CD14-positive monocyte (primary cell): ENCODE measurements at regions not wholly inside any gene's neighbourhood (a gene's known extent, or its start where the extent isn't known, plus 50 kb on each side); places are given as distances from the start of the nearest gene placed in this dataset.

Source experiments
- DNase-seq, 3 donors: peaks; one replicate each; pipeline ENCODE4 v3.0.0-alpha.2; 2011 to 2022
- H2AFZ ChIP-seq: 2 replicates; pipeline ENCODE4 v1.6.0; 2012; ENCODE audit warnings: mild to moderate bottlenecking, low read depth, low read length, inconsistent platforms; ENCODE audit not compliant: insufficient read depth, poor library complexity, severe bottlenecking
- H3K27ac ChIP-seq, 2 donors: 1 replicate in 1 of 2; 2 replicates in 1 of 2; pipeline ENCODE4 v1.5.1; 2012 to 2013; ENCODE audit warnings: low read length in 2 of 2, control low read depth in 1 of 2, inconsistent platforms in 1 of 2, low read depth in 1 of 2, mild to moderate bottlenecking in 1 of 2
- H3K27me3 ChIP-seq, 2 donors: one replicate each; pipeline versions ENCODE4 v1.6.0 to v1.6.1; 2011 to 2013; ENCODE audit warnings: low read length in 2 of 2; ENCODE audit not compliant: control insufficient read depth in 2 of 2, insufficient read depth in 2 of 2
- H3K36me3 ChIP-seq, 2 donors: replicated peaks in 1 of 2; 1 replicate in 1 of 2; 2 replicates in 1 of 2; pipeline versions ENCODE4 v1.5.1 to v1.6.1; 2012 to 2013; ENCODE audit warnings: low read length in 2 of 2, control low read depth in 1 of 2, inconsistent platforms in 1 of 2, mild to moderate bottlenecking in 1 of 2; ENCODE audit not compliant: insufficient read depth in 2 of 2, control insufficient read depth in 1 of 2
- H3K4me1 ChIP-seq, 2 donors: 1 replicate in 1 of 2; 2 replicates in 1 of 2; pipeline versions ENCODE4 v1.5.1 to v1.6.1; 2012 to 2013; ENCODE audit warnings: low read length in 2 of 2, control low read depth in 1 of 2, inconsistent platforms in 1 of 2, mild to moderate bottlenecking in 1 of 2, moderate library complexity in 1 of 2; ENCODE audit not compliant: insufficient read depth in 2 of 2, control insufficient read depth in 1 of 2
- H3K4me2 ChIP-seq: replicated peaks from 2 replicates; pipeline ENCODE3; 2012; ENCODE audit warnings: low read length, moderate library complexity, mild to moderate bottlenecking; ENCODE audit not compliant: poor library complexity, severe bottlenecking; ENCODE audit errors: extremely low read depth
- H3K4me3 ChIP-seq, 3 experiments: fragments of 200-600 bp in 1 of 3; sonication (generic) in 1 of 3; replicated peaks in 1 of 3; 1 replicate in 2 of 3; 2 replicates in 1 of 3; pipeline ENCODE4 v1.5.1; 2011 to 2013; ENCODE audit warnings: low read length in 3 of 3, mild to moderate bottlenecking in 3 of 3, control low read depth in 2 of 3, low read depth in 2 of 3, inconsistent platforms in 1 of 3, moderate library complexity in 1 of 3
- H3K79me2 ChIP-seq: 2 replicates; pipeline ENCODE4 v1.6.0; 2012; ENCODE audit warnings: mild to moderate bottlenecking, control low read depth, inconsistent platforms, low read length, moderate library complexity; ENCODE audit not compliant: insufficient read depth
- H3K9ac ChIP-seq: 2 replicates; pipeline ENCODE4 v1.6.0; 2017; ENCODE audit warnings: low read length, mild to moderate bottlenecking; ENCODE audit not compliant: insufficient read depth, poor library complexity, severe bottlenecking
- H3K9me3 ChIP-seq, 2 donors: replicated peaks in 1 of 2; 1 replicate in 1 of 2; 2 replicates in 1 of 2; pipeline versions ENCODE4 v1.5.1 to v1.6.1; 2012 to 2013; ENCODE audit warnings: low read length in 2 of 2, control low read depth in 1 of 2; ENCODE audit not compliant: control insufficient read depth in 1 of 2, insufficient read depth in 1 of 2
- H4K20me1 ChIP-seq: 2 replicates; pipeline ENCODE4 v1.6.0; 2012; ENCODE audit warnings: mild to moderate bottlenecking, low read length, control low read depth, moderate library complexity; ENCODE audit not compliant: insufficient read depth
- H3K27ac Mint-ChIP-seq, 7 donors: one replicate each; pipeline ENCODE4 v1.8.0; 2020; ENCODE audit warnings: mild to moderate bottlenecking in 7 of 7, mixed read lengths in 7 of 7, moderate library complexity in 6 of 7, inconsistent platforms in 2 of 7
- H3K27me3 Mint-ChIP-seq, 3 donors: one replicate each; pipeline ENCODE4 v1.8.0; 2021 to 2022; ENCODE audit warnings: low read depth in 3 of 3, mild to moderate bottlenecking in 3 of 3, mixed read lengths in 3 of 3, moderate library complexity in 3 of 3, inconsistent platforms in 1 of 3
- H3K36me3 Mint-ChIP-seq, 2 donors: one replicate each; pipeline ENCODE4 v1.8.0; 2020; ENCODE audit warnings: mixed read lengths in 2 of 2, inconsistent platforms in 1 of 2, mild to moderate bottlenecking in 1 of 2
- H3K4me1 Mint-ChIP-seq: one replicate; pipeline ENCODE4 v1.8.0; 2020; ENCODE audit warnings: mild to moderate bottlenecking, mixed read lengths
- H3K4me3 Mint-ChIP-seq, 2 donors: one replicate each; pipeline ENCODE4 v1.8.0; 2020; ENCODE audit warnings: mild to moderate bottlenecking in 2 of 2, mixed read lengths in 2 of 2, moderate library complexity in 1 of 2
- H3K9me3 Mint-ChIP-seq, 7 donors: one replicate each; pipeline ENCODE4 v1.8.0; 2020 to 2022; ENCODE audit warnings: mixed read lengths in 7 of 7, mild to moderate bottlenecking in 6 of 7, moderate library complexity in 6 of 7, inconsistent platforms in 2 of 7
- CTCF ChIP-seq: fragments of 200-600 bp; IDR thresholded peaks from one replicate; pipeline ENCODE4 v1.8.0; 2022; ENCODE audit warnings: antibody characterized with exemption, mild to moderate bottlenecking
- WGBS: methylation state at CpG from one replicate; pipeline ENCODE4 v1.1.5; 2013; ENCODE audit warnings: missing lambda C conversion rate; ENCODE audit not compliant: insufficient coverage; 5-methylcytosine and 5-hydroxymethylcytosine counted together
- intact Hi-C, 2 donors: fragments of 100-400 bp; cut with micrococcal nuclease; formaldehyde crosslinking; loops; one replicate each; pipeline versions ENCODE4 v1.15.0 to v1.15.1; 2023

DNA sequence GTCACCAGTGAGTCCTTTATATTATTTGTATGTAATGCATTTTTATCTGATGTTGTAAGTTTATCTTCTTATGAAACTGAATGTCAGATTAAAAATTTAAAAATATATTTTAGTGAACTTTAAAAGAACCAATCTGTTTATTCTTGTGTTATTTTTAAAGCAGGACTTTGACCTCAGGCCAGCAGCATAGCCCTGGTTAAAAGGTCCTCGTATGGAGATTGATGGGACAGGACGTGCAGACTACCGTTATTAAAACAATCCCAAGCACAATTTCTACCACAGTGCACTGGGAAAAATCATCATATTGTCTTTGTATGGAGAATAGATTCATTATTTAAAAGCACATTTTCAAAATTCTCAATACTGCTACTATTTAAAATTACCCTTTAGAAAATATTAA is 573.8 kb upstream of the ARGLU1 start:
- no peaks in the 10 kb centered on the region for H4K20me1 ChIP-seq
- no peak for TF ChIP-seq CTCF
- H3K4me1 ChIP-seq: no peaks in the 10 kb centered on the region
- H3K27ac ChIP-seq: no peak overlapping the region
- no peaks in the 10 kb centered on the region for H3K9me3 ChIP-seq
- no peak overlapping the region for H3K9ac ChIP-seq
- no peaks in the 10 kb centered on the region for H3K9me3 Mint-ChIP-seq
- no peak overlapping the region for H2AFZ ChIP-seq
- no peak overlapping the region for H3K4me2 ChIP-seq
- no peak overlapping the region for H3K4me3 Mint-ChIP-seq
- WGBS: no CpG with 5 or more reads among the region's 3 CpGs
- H3K36me3 ChIP-seq: no peaks in the 10 kb centered on the region
- intact Hi-C loops: no loop called here
- DNase-seq: no peak
- no peak overlapping the region for H3K27ac Mint-ChIP-seq
- H3K36me3 Mint-ChIP-seq: no peaks in the 10 kb centered on the region
- no peak overlapping the region for H3K4me3 ChIP-seq
- peaks cover 0 to 2% (median 0%) of the 10 kb centered on the region in 3 donors for H3K27me3 Mint-ChIP-seq
- no peaks in the 10 kb centered on the region for H3K27me3 ChIP-seq
- H3K4me1 Mint-ChIP-seq: no peaks in the 10 kb centered on the region
- no peaks in the 10 kb centered on the region for H3K79me2 ChIP-seq

- no peaks in the 10 kb centered on the region for H3K9me3 Mint-ChIP-seq
- H3K4me3 ChIP-seq: no peak overlapping the region
- H3K27ac ChIP-seq: no peak overlapping the region
- no peaks in the 10 kb centered on the region for H3K9me3 ChIP-seq
- no peak for DNase-seq
- 100% methylated on average over 1 of the region's 1 CpG for WGBS
- no peaks in the 10 kb centered on the region for H3K4me1 Mint-ChIP-seq
- H3K36me3 ChIP-seq: no peaks in the 10 kb centered on the region
- no peak overlapping the region for H3K9ac ChIP-seq
- H3K27me3 ChIP-seq: no peaks in the 10 kb centered on the region
- no peaks in the 10 kb centered on the region for H3K79me2 ChIP-seq
- no peaks in the 10 kb centered on the region for H3K36me3 Mint-ChIP-seq
- H4K20me1 ChIP-seq: no peaks in the 10 kb centered on the region
- H3K27ac Mint-ChIP-seq: no peak overlapping the region
- no peak overlapping the region for H2AFZ ChIP-seq
- H3K4me2 ChIP-seq: no peak overlapping the region
- no peaks in the 10 kb centered on the region for H3K27me3 Mint-ChIP-seq
- no peaks in the 10 kb centered on the region for H3K4me1 ChIP-seq
- intact Hi-C loops: no loop called here
- no peak overlapping the region for H3K4me3 Mint-ChIP-seq
- no peak for TF ChIP-seq CTCF
Observed at GRCh38 chr13:107139006-107139405, 571.1 kb upstream of the ARGLU1 start.
